ENCODE measurements at regions not wholly inside any gene's neighbourhood (a gene's known extent, or its start where the extent isn't known, plus 50 kb on each side); places are given as distances from the start of the nearest gene placed in this dataset.

- no peak for DNase-seq (ENCODE audit: low spot score)
These were observed 136.6 kb upstream of the TNC start for GRCh38 chr9:115254287-115255180.

- DNase-seq (ENCODE audit: low spot score): peak; percentile 67
These were observed 143.7 kb upstream of the TNC start for GRCh38 chr9:115261656-115262081.

GRCh38 chr9:115262477-115262876 lies 144.5 kb upstream of the TNC start:
- DNase-seq (ENCODE audit: low spot score): peak; percentile 99

- peak; percentile 66 for DNase-seq (ENCODE audit: low spot score)
These were observed 145.0 kb upstream of the TNC start for GRCh38 chr9:115262952-115263351.

GRCh38 chr9:115263371-115264075 lies 145.6 kb upstream of the TNC start:
- no peak for DNase-seq (ENCODE audit: low spot score)

GRCh38 chr9:115264313-115264712 lies 146.4 kb upstream of the TNC start:
- no peak for DNase-seq (ENCODE audit: low spot score)

GRCh38 chr9:115267790-115268189 lies 149.8 kb upstream of the TNC start:
- DNase-seq (ENCODE audit: low spot score): no peak

- DNase-seq (ENCODE audit: low spot score): peak; percentile 86
These were observed 157.8 kb upstream of the TNC start for GRCh38 chr9:115275753-115276152.

- DNase-seq (ENCODE audit: low spot score): peak; percentile 72
These were observed 158.7 kb upstream of the TNC start for GRCh38 chr9:115276621-115277020.

- no peak for DNase-seq (ENCODE audit: low spot score)
These were observed 159.3 kb upstream of the TNC start for GRCh38 chr9:115277301-115277700.

GRCh38 chr9:115278326-115279035 lies 160.5 kb upstream of the TNC start:
- no peak for DNase-seq (ENCODE audit: low spot score)

GRCh38 chr9:115283395-115283794 lies 165.4 kb upstream of the TNC start:
- DNase-seq (ENCODE audit: low spot score): no peak

- no peak for DNase-seq (ENCODE audit: low spot score)
These were observed 167.9 kb upstream of the TNC start for GRCh38 chr9:115285836-115286235.

GRCh38 chr9:115286411-115286810 lies 168.5 kb upstream of the TNC start:
- no peak for DNase-seq (ENCODE audit: low spot score)

- peak; percentile 81 for DNase-seq (ENCODE audit: low spot score)
These were observed 171.8 kb upstream of the TNC start for GRCh38 chr9:115289757-115290208.

- DNase-seq (ENCODE audit: low spot score): no peak
These were observed 173.9 kb upstream of the TNC start for GRCh38 chr9:115291841-115292240.

- DNase-seq (ENCODE audit: low spot score): no peak
These were observed 174.8 kb upstream of the TNC start for GRCh38 chr9:115292584-115293279.

- no peak for DNase-seq (ENCODE audit: low spot score)
These were observed 177.8 kb upstream of the TNC start for GRCh38 chr9:115295734-115296133.

- DNase-seq (ENCODE audit: low spot score): no peak
These were observed 179.0 kb upstream of the TNC start for GRCh38 chr9:115296831-115297565.

- DNase-seq (ENCODE audit: low spot score): no peak
These were observed 182.2 kb upstream of the TNC start for GRCh38 chr9:115300116-115300515.

GRCh38 chr9:115300874-115301273 lies 182.9 kb upstream of the TNC start:
- no peak for DNase-seq (ENCODE audit: low spot score)
